Esophagus muscularis mucosa (tissue), 4 donors: ENCODE measurements at regions not wholly inside any gene's neighbourhood (a gene's known extent, or its start where the extent isn't known, plus 50 kb on each side); places are given as distances from the start of the nearest gene placed in this dataset.

Experiments used
- EP300 ChIP-seq: sonication (generic); formaldehyde crosslinking; IDR thresholded peaks from one replicate; pipeline ENCODE4 v1.6.1; 2017; ENCODE audit warnings: antibody characterized with exemption
- POLR2A ChIP-seq: fragments of 450-650 bp; IDR thresholded peaks from one replicate; pipeline ENCODE4 v1.6.1; 2017; ENCODE audit warnings: antibody characterized with exemption, moderate library complexity, mild to moderate bottlenecking, low read depth
- POLR2AphosphoS5 ChIP-seq, 2 donors: sonication (generic); formaldehyde crosslinking; IDR thresholded peaks; one replicate each; pipeline ENCODE4 v1.6.1; 2017; ENCODE audit warnings: antibody characterized with exemption in 2 of 2
- TF ChIP-seq, protein P1 (sequence below), 3 experiments: fragments of 200-600 bp in 2 of 3; fragments of 450-650 bp in 1 of 3; sonication (generic) in 2 of 3; IDR thresholded peaks; one replicate each; pipeline ENCODE4 v1.5.1; 2017 to 2019; ENCODE audit warnings: antibody characterized with exemption in 3 of 3, mild to moderate bottlenecking in 2 of 3, moderate library complexity in 1 of 3

DNA sequence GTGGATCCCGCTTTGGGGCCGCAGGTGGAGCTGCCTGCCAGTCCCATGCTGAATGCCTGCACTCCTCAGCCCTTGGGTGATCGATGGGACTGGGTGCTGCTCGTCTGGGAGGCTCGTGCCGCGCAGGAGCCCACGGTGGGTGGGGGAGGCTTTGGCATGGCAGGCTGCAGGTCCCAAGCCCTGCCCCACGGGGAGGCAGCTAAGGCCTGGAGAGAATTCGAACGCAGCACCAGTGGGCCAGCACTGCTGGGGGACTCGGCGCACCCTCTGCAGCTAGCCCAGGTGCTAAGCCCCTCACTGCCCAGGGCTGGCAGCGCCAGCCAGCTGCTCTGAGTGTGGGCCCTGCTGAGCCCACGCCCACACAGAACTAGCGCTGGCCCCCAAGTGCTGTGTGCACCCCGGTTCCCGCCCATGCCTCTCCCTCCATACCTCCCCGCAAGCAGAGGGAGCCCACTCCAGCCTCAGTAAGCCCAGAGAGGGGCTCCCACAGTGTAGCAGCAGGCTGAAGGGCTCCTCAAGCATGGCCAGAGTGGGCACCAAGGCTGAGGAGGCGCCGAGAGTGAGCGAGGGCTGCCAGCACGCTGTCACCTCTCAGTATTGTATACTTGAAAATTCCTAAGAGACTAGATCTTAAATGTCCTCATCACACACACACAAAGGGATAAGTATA is 1654.2 kb upstream of the SLC39A10 start:
- TF ChIP-seq, protein P1, sequence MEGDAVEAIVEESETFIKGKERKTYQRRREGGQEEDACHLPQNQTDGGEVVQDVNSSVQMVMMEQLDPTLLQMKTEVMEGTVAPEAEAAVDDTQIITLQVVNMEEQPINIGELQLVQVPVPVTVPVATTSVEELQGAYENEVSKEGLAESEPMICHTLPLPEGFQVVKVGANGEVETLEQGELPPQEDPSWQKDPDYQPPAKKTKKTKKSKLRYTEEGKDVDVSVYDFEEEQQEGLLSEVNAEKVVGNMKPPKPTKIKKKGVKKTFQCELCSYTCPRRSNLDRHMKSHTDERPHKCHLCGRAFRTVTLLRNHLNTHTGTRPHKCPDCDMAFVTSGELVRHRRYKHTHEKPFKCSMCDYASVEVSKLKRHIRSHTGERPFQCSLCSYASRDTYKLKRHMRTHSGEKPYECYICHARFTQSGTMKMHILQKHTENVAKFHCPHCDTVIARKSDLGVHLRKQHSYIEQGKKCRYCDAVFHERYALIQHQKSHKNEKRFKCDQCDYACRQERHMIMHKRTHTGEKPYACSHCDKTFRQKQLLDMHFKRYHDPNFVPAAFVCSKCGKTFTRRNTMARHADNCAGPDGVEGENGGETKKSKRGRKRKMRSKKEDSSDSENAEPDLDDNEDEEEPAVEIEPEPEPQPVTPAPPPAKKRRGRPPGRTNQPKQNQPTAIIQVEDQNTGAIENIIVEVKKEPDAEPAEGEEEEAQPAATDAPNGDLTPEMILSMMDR (IDR thresholded peaks at IDR 0.05), result no peak
- TF ChIP-seq POLR2AphosphoS5 (IDR thresholded peaks at IDR 0.05) (no peak), EP300 (no peak), POLR2A (no peak)
